ENCODE measurements at regions not wholly inside any gene's neighbourhood (a gene's known extent, or its start where the extent isn't known, plus 50 kb on each side); places are given as distances from the start of the nearest gene placed in this dataset.
"Not testable (repeated sequence)": the region's sequence is repeated elsewhere in the genome, so short reads cannot be mapped to it uniquely, and the experiment has no call there.

DNA sequence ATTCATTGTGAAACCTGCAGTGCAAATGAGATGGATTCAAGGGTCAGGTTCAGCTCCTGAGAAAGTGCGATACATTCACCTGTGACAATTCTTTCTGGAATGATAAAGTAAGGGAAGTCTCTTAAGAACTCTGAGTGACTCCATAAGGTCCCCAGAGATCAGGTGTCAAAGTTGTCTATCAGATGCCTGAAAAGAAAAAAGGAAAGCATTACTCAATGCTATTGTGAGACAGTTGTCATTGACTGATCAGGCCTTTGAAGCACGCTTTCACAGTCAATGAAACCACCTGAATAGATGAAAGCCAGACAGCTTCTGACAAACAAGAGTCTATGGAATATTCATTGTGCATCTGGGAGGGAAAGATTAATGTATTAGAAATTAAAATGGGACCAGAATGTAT is 252.7 kb upstream of the GALNT5 start:
- intact Hi-C loops (cut with DNase I; ENCODE audit: low total_unique reads), result no loop called here
- H3K4me1 ChIP-seq, result no peaks in the 10 kb centered on the region
- H3K36me3 ChIP-seq, result no peaks in the 10 kb centered on the region
- DNase-seq, result no peak
- TF ChIP-seq POLR2A (IDR thresholded peaks at IDR 0.05), result no peak
- TF ChIP-seq, protein P1, sequence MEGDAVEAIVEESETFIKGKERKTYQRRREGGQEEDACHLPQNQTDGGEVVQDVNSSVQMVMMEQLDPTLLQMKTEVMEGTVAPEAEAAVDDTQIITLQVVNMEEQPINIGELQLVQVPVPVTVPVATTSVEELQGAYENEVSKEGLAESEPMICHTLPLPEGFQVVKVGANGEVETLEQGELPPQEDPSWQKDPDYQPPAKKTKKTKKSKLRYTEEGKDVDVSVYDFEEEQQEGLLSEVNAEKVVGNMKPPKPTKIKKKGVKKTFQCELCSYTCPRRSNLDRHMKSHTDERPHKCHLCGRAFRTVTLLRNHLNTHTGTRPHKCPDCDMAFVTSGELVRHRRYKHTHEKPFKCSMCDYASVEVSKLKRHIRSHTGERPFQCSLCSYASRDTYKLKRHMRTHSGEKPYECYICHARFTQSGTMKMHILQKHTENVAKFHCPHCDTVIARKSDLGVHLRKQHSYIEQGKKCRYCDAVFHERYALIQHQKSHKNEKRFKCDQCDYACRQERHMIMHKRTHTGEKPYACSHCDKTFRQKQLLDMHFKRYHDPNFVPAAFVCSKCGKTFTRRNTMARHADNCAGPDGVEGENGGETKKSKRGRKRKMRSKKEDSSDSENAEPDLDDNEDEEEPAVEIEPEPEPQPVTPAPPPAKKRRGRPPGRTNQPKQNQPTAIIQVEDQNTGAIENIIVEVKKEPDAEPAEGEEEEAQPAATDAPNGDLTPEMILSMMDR (IDR thresholded peaks at IDR 0.05), result no peak
- no peak overlapping the region for H3K27ac ChIP-seq
- no peaks in the 10 kb centered on the region for H3K27me3 ChIP-seq
- no peaks in the 10 kb centered on the region for H3K9me3 ChIP-seq
- no peak overlapping the region for H3K4me3 ChIP-seq

DNA sequence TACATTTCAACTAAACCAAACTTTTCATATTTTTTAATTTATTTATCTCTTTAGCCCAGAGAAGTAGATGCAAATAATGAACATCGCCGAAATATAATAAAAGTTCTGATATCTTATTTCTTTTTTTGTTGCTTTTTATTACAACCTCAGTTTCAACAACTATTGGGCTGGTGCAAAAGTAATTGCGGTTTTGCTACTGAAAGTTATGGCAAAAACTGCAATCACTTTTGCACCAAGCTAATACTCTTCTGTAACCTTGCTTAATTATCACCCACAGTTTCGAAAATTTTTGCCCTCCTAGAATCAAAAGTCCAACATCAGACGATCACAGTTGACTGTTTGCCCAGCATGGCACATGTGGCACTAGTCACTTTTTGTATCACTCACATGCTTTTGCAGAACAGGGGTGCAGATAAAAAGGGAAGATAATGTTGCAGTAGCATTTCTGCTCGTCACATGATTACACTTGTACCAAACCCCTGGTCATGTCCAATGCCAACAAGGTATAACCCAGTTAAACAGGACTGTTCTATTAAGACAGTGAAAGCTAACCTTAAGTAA is 242.4 kb upstream of the GALNT5 start:
- intact Hi-C loops (cut with DNase I; ENCODE audit: low total_unique reads), result no loop called here
- no peaks in the 10 kb centered on the region for H3K36me3 ChIP-seq
- no peak overlapping the region for H3K27ac ChIP-seq
- H3K27me3 ChIP-seq, result no peaks in the 10 kb centered on the region
- H3K9me3 ChIP-seq, result no peaks in the 10 kb centered on the region
- H3K4me3 ChIP-seq, result no peak overlapping the region
- no peak for TF ChIP-seq POLR2A (IDR thresholded peaks at IDR 0.05)
- TF ChIP-seq, protein P1 (IDR thresholded peaks at IDR 0.05), result no peak
- H3K4me1 ChIP-seq, result no peaks in the 10 kb centered on the region
- DNase-seq, result no peak

DNA sequence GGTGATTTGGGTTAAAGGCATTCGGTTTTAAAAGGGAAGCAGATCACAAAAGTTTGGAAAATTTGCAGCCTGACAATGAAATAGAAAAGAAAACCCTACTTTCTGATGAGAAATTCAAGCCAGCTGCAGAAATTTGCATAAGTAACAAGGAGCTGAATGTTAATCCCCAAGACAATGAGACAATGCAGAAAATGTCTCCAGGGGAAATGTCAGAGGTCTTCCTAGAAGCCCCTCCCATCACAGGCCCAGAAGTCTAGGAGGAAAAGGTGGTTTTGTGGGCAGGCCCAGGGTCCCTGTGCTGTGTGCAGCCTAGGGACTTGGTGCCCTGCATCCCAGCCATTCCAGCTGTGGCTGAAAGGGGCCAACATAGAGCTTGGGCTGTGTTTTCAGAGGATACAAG is 234.2 kb upstream of the GALNT5 start:
- DNase-seq; H3K9me3 ChIP-seq; H3K36me3 ChIP-seq; H3K4me3 ChIP-seq; H3K4me1 ChIP-seq; intact Hi-C loops (cut with DNase I; ENCODE audit: low total_unique reads); H3K27me3 ChIP-seq; H3K27ac ChIP-seq: not testable (repeated sequence)

DNA sequence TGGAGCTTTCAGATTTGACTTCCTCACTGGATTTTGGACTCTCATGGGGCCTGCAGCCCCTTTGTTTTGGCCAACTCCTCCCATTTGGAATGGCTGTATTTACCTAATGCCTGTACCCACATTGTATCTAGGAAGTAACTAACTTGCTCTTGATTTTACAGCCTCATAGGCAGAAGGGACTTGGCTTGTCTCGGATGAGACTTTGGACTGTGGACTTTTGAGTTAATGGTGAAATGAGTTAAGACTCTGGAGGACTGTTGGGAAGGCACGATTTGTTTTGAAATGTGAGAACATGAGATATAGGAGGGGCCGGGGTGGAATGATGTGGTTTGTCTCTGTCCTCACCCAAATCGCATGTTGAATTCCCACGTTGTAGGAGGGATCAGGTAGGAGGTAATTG is 233.4 kb upstream of the GALNT5 start:
- Histone ChIP-seq H3K4me1 (no peaks in the 10 kb centered on the region), H3K36me3 (no peaks in the 10 kb centered on the region), H3K27ac (no peak overlapping the region), H3K9me3 (no peaks in the 10 kb centered on the region), H3K4me3 (no peak overlapping the region), H3K27me3 (no peaks in the 10 kb centered on the region)
- no peak for TF ChIP-seq POLR2A (IDR thresholded peaks at IDR 0.05)
- TF ChIP-seq, protein P1 (IDR thresholded peaks at IDR 0.05), result no peak
- DNase-seq, result no peak
- intact Hi-C loops (cut with DNase I; ENCODE audit: low total_unique reads), result no loop called here

DNA sequence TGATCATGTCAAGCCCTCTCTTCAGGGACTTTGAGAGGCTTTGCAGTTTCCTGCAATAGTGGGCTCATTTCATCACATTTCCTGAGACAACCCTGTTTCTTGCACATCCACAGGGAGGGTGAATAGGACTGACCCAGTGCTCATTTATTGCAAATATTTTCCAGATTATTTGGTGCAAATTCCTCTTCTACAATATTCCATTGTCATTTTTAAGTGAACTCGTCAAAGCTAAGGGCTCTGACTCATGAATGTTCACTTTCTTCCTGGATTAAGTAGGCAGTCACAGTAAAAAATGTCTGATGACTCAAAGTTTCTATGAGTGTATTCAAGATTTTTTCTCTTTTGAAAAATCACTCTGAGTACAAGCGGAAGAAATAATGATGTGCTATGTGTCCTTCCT is 225.5 kb upstream of the GALNT5 start:
- H3K27ac ChIP-seq, result no peak overlapping the region
- no peak for TF ChIP-seq POLR2A (IDR thresholded peaks at IDR 0.05)
- TF ChIP-seq, protein P1 (IDR thresholded peaks at IDR 0.05), result no peak
- intact Hi-C loops (cut with DNase I; ENCODE audit: low total_unique reads), result no loop called here

DNA sequence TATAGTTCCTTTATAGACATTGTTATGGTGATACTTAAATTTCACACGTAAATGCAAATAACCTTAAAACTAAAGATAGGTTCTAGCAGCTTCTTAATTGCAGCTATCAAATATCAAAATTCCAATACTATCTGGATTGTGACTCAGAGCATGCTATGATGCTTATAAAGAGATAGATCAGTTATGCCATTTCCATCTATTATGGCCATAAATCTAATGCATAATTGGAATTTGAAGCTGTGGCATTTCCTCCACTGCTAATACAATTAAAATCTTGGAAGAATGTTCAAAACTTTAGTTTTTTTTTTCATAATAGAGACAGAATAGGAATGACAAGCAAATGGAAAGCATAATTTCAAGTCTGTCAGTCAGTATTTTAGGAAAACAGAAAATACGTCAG is 220.8 kb upstream of the GALNT5 start:
- TF ChIP-seq POLR2A (IDR thresholded peaks at IDR 0.05), result no peak
- TF ChIP-seq, protein P1 (IDR thresholded peaks at IDR 0.05), result no peak
- H3K4me3 ChIP-seq, result no peak overlapping the region
- no peaks in the 10 kb centered on the region for H3K36me3 ChIP-seq
- no peaks in the 10 kb centered on the region for H3K27me3 ChIP-seq
- no peak for DNase-seq
- H3K4me1 ChIP-seq, result no peaks in the 10 kb centered on the region
- H3K27ac ChIP-seq, result no peak overlapping the region
- intact Hi-C loops (cut with DNase I; ENCODE audit: low total_unique reads), result no loop called here
- no peaks in the 10 kb centered on the region for H3K9me3 ChIP-seq

More for the DNA sequence above, 225.5 kb upstream of the GALNT5 start:
- no peaks in the 10 kb centered on the region for H3K4me1 ChIP-seq
- H3K36me3 ChIP-seq, result no peaks in the 10 kb centered on the region
- H3K9me3 ChIP-seq, result no peaks in the 10 kb centered on the region
- no peak for DNase-seq
- H3K27me3 ChIP-seq, result no peaks in the 10 kb centered on the region
- H3K4me3 ChIP-seq, result no peak overlapping the region

Measured in uterus (tissue), 3 donors.